ENCODE measurements at regions not wholly inside any gene's neighbourhood (a gene's known extent, or its start where the extent isn't known, plus 50 kb on each side); places are given as distances from the start of the nearest gene placed in this dataset.

DNA sequence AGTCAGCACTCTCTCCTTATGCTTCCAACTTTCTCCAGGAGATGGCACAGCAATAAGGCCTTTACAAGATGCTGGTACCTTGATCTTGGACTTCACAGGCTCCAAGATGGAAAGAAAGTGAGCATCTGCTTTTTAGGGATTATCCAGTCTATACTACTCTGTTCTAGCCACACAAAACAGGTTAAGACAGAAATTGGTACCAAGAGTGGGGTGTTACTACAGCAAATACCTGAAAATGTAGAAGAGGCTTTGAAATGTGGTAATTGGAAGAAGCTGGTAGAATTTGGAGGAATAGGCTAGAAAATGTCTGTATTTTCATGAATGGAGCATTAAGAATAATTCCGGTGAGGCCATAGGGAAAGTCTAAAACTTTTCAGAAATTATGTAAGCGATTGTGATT, 484.8 kb upstream of the GRIA1 start:
- intact Hi-C loops (cut with micrococcal nuclease), result no loop called here
- no peaks in the 10 kb centered on the region for H3K4me1 ChIP-seq (ENCODE audit: control insufficient read depth in 1 of 2, insufficient read depth in 2 of 2, low read length in 2 of 2)
- BruUV-seq (replicated peaks), result no TSS peak
- no peaks in the 10 kb centered on the region for H3K36me3 ChIP-seq (ENCODE audit: control insufficient read depth in 1 of 2, insufficient read depth in 2 of 2, low read length in 2 of 2)
- no peaks in the 10 kb centered on the region for H4K20me1 ChIP-seq (ENCODE audit: insufficient read depth)
- TF ChIP-seq ZNF274 (IDR thresholded peaks at IDR 0.05; ENCODE audit: low read depth, low read length), result no peak
- no peak for TF ChIP-seq POLR2A (IDR thresholded peaks at IDR 0.05; ENCODE audit: borderline replicate concordance, extremely low read depth, insufficient read depth, insufficient read length)
- no peak for TF ChIP-seq ZFX (IDR thresholded peaks at IDR 0.05)
- TF ChIP-seq, protein P1, sequence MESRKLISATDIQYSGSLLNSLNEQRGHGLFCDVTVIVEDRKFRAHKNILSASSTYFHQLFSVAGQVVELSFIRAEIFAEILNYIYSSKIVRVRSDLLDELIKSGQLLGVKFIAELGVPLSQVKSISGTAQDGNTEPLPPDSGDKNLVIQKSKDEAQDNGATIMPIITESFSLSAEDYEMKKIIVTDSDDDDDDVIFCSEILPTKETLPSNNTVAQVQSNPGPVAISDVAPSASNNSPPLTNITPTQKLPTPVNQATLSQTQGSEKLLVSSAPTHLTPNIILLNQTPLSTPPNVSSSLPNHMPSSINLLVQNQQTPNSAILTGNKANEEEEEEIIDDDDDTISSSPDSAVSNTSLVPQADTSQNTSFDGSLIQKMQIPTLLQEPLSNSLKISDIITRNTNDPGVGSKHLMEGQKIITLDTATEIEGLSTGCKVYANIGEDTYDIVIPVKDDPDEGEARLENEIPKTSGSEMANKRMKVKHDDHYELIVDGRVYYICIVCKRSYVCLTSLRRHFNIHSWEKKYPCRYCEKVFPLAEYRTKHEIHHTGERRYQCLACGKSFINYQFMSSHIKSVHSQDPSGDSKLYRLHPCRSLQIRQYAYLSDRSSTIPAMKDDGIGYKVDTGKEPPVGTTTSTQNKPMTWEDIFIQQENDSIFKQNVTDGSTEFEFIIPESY (IDR thresholded peaks at IDR 0.05; ENCODE audit: extremely low read depth, insufficient replicate concordance, low read length), result no peak
- TF ChIP-seq, protein P2, sequence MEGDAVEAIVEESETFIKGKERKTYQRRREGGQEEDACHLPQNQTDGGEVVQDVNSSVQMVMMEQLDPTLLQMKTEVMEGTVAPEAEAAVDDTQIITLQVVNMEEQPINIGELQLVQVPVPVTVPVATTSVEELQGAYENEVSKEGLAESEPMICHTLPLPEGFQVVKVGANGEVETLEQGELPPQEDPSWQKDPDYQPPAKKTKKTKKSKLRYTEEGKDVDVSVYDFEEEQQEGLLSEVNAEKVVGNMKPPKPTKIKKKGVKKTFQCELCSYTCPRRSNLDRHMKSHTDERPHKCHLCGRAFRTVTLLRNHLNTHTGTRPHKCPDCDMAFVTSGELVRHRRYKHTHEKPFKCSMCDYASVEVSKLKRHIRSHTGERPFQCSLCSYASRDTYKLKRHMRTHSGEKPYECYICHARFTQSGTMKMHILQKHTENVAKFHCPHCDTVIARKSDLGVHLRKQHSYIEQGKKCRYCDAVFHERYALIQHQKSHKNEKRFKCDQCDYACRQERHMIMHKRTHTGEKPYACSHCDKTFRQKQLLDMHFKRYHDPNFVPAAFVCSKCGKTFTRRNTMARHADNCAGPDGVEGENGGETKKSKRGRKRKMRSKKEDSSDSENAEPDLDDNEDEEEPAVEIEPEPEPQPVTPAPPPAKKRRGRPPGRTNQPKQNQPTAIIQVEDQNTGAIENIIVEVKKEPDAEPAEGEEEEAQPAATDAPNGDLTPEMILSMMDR (IDR thresholded peaks at IDR 0.05 in 2 of 3, conservative IDR thresholded peaks at IDR 0.05 in 1 of 3; ENCODE audit: borderline replicate concordance in 1 of 3, insufficient read depth in 1 of 3, low read depth in 2 of 3, low read length in 2 of 3), result no peak
- TF ChIP-seq EZH2phosphoT487 (IDR thresholded peaks at IDR 0.05; ENCODE audit: borderline replicate concordance), result no peak
- TF ChIP-seq TCF7L2 (IDR thresholded peaks at IDR 0.05; ENCODE audit: borderline replicate concordance, extremely low read depth, insufficient read depth, insufficient read length), result no peak
- TF ChIP-seq POLR2AphosphoS5 (IDR thresholded peaks at IDR 0.05; ENCODE audit: low read depth, low read length), result no peak
- no peak for TF ChIP-seq JUND (IDR thresholded peaks at IDR 0.05)
- TF ChIP-seq CEBPB (IDR thresholded peaks at IDR 0.05; ENCODE audit: low read depth), result no peak
- TF ChIP-seq, protein P3, sequence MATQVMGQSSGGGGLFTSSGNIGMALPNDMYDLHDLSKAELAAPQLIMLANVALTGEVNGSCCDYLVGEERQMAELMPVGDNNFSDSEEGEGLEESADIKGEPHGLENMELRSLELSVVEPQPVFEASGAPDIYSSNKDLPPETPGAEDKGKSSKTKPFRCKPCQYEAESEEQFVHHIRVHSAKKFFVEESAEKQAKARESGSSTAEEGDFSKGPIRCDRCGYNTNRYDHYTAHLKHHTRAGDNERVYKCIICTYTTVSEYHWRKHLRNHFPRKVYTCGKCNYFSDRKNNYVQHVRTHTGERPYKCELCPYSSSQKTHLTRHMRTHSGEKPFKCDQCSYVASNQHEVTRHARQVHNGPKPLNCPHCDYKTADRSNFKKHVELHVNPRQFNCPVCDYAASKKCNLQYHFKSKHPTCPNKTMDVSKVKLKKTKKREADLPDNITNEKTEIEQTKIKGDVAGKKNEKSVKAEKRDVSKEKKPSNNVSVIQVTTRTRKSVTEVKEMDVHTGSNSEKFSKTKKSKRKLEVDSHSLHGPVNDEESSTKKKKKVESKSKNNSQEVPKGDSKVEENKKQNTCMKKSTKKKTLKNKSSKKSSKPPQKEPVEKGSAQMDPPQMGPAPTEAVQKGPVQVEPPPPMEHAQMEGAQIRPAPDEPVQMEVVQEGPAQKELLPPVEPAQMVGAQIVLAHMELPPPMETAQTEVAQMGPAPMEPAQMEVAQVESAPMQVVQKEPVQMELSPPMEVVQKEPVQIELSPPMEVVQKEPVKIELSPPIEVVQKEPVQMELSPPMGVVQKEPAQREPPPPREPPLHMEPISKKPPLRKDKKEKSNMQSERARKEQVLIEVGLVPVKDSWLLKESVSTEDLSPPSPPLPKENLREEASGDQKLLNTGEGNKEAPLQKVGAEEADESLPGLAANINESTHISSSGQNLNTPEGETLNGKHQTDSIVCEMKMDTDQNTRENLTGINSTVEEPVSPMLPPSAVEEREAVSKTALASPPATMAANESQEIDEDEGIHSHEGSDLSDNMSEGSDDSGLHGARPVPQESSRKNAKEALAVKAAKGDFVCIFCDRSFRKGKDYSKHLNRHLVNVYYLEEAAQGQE (IDR thresholded peaks at IDR 0.05; ENCODE audit: low read depth), result no peak
- TF ChIP-seq EGR1 (IDR thresholded peaks at IDR 0.05; ENCODE audit: low read depth), result no peak
- no peak for TF ChIP-seq RAD21 (IDR thresholded peaks at IDR 0.05; ENCODE audit: low read depth)
- TF ChIP-seq EZH2 (IDR thresholded peaks at IDR 0.05), result no peak
- TF ChIP-seq SRF (IDR thresholded peaks at IDR 0.05; ENCODE audit: low read depth), result no peak
- no peak for TF ChIP-seq ELF1 (IDR thresholded peaks at IDR 0.05; ENCODE audit: borderline replicate concordance, low read depth)
- TF ChIP-seq FOSL1 (IDR thresholded peaks at IDR 0.05; ENCODE audit: low read depth), result no peak
- TF ChIP-seq, protein P4, sequence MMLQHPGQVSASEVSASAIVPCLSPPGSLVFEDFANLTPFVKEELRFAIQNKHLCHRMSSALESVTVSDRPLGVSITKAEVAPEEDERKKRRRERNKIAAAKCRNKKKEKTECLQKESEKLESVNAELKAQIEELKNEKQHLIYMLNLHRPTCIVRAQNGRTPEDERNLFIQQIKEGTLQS (IDR thresholded peaks at IDR 0.05), result no peak
- no peak for TF ChIP-seq SIN3A (IDR thresholded peaks at IDR 0.05; ENCODE audit: low read depth)
- TF ChIP-seq, protein P5, sequence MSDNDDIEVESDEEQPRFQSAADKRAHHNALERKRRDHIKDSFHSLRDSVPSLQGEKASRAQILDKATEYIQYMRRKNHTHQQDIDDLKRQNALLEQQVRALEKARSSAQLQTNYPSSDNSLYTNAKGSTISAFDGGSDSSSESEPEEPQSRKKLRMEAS (IDR thresholded peaks at IDR 0.05), result no peak
- DNase-seq (ENCODE audit: low read depth, low spot score) (no peak), ATAC-seq (no peak)
- H3K27me3 ChIP-seq (ENCODE audit: insufficient read depth, low read length), result no peaks in the 10 kb centered on the region
- H2AFZ ChIP-seq (ENCODE audit: low read depth, low read length, poor library complexity, severe bottlenecking), result no peak overlapping the region
- H3K9me3 ChIP-seq (ENCODE audit: control insufficient read depth in 1 of 2, insufficient read depth in 1 of 2, low read depth in 1 of 2, low read length in 2 of 2), result no peaks in the 10 kb centered on the region; a peak in 2 of 4 replicates
- no peak overlapping the region for H3K4me2 ChIP-seq (ENCODE audit: low read length)
- RAD21 ChIA-PET (ENCODE audit: low non-redundant PET in 1 of 2, low total read pairs in 2 of 2, uncharacterized antibody in 2 of 2, unreplicated experiment in 2 of 2), result no interaction called here
- no peak overlapping the region for H3K4me3 ChIP-seq (replicated peaks in 1 of 2; ENCODE audit: low read depth in 1 of 2, low read length in 2 of 2)
- POLR2A ChIA-PET, result no interaction called here
- H3K9me2 ChIP-seq (ENCODE audit: insufficient read depth), result no peaks in the 10 kb centered on the region
- no peak overlapping the region for H3K9ac ChIP-seq (ENCODE audit: low read length)
- H3K79me2 ChIP-seq (ENCODE audit: insufficient read depth, low read length), result no peaks in the 10 kb centered on the region
- H3K27ac ChIP-seq (ENCODE audit: low read depth, low read length), result no peak overlapping the region
- CTCF ChIA-PET, result no interaction called here
